Body of pancreas (tissue), 4 donors: ENCODE measurements at regions not wholly inside any gene's neighbourhood (a gene's known extent, or its start where the extent isn't known, plus 50 kb on each side); places are given as distances from the start of the nearest gene placed in this dataset.

Experiments used
- ATAC-seq: fragments of 150-250 bp; one replicate; pipeline ENCODE4 v1.9.1; 2016
- DNase-seq, 4 donors: peaks; one replicate each; pipeline ENCODE4 v3.0.0-alpha.2; 2019
- H3K27ac ChIP-seq, 4 donors: fragments of 200-600 bp; sonication (generic); 1 replicate in 3 of 4; 2 replicates in 1 of 4; pipeline versions ENCODE4 v1.5.1 to v1.6.1; 2016 to 2019; ENCODE audit warnings: mild to moderate bottlenecking in 1 of 4, mixed read lengths in 1 of 4, moderate library complexity in 1 of 4
- H3K27me3 ChIP-seq, 2 donors: fragments of 200-600 bp; sonication (generic); one replicate each; pipeline ENCODE4 v1.6.0; 2016; ENCODE audit warnings: mild to moderate bottlenecking in 1 of 2
- H3K36me3 ChIP-seq, 2 donors: fragments of 200-600 bp; sonication (generic); replicated peaks in 1 of 2; 2 replicates each; pipeline ENCODE4 v1.5.1; 2016; ENCODE audit warnings: low read depth in 2 of 2; ENCODE audit not compliant: insufficient read depth in 1 of 2
- H3K4me1 ChIP-seq: fragments of 200-600 bp; sonication (generic); one replicate; pipeline ENCODE4 v1.6.0; 2016
- H3K4me3 ChIP-seq, 2 donors: fragments of 200-600 bp; sonication (generic); 1 replicate in 1 of 2; 2 replicates in 1 of 2; pipeline ENCODE4 v1.5.1; 2016 to 2019
- H3K9me3 ChIP-seq, 3 donors: fragments of 200-600 bp; sonication (generic); 1 replicate in 2 of 3; 2 replicates in 1 of 3; pipeline ENCODE4 v1.5.1; 2016
- CTCF ChIP-seq, 7 experiments: fragments of 450-650 bp in 4 of 7; fragments of 200-600 bp in 3 of 7; sonication (generic) in 3 of 7; IDR thresholded peaks; one replicate each; pipeline ENCODE4 v1.5.1; 2016 to 2019; ENCODE audit warnings: antibody characterized with exemption in 7 of 7
- POLR2A ChIP-seq, 3 donors: fragments of 450-650 bp; IDR thresholded peaks; one replicate each; pipeline ENCODE4 v1.6.1; 2016; ENCODE audit warnings: antibody characterized with exemption in 3 of 3, mild to moderate bottlenecking in 2 of 3
- WGBS, 2 donors: methylation state at CpG; one replicate each; pipeline ENCODE4 v1.1.5; 2017; 5-methylcytosine and 5-hydroxymethylcytosine counted together
- intact Hi-C: fragments of 100-400 bp; cut with DNase I; formaldehyde crosslinking; loops from one replicate; pipeline ENCODE4 v1.15.1; 2023

DNA sequence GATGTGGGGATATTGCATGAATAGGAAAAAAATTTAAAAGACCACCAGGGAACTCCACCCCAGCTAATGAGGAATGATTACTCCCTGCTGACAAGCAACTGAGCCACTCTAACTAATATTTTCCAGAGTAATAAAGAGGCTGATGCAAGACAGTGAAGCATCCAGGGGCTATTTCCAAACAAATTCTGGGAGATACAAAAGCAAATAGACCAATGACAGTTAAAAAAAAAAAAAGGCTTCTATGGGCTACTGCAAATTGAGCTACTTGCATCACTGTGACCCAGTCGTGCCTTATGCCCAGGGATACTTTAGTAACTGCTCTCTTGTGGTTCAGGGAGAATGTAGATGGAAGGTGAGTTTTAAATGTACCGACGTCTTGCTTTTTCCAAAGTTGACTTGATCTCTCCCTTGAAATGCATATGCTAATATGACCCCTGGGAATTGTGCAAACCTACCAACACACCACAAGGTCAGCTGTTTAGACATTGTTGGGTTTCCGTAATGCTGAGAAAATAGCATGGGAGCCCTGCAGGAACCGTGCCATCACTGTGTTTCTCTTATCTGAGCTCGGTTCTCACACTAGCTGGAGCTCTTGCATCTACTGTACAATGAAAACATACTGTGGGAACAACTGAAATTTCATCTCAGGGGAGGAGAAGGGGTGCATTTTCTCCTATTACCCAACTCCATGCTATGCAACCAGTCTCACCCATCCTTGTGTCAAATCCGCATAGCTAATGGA lies 250.6 kb upstream of the MAP3K1 start:
- no peak for DNase-seq
- H3K36me3 ChIP-seq = no peaks in the 10 kb centered on the region
- 51 to 60% methylated on average over 7 of the region's 7 CpGs for WGBS, 2 donors
- intact Hi-C loops = no loop called here
- H3K27ac ChIP-seq = no peak overlapping the region
- H3K27me3 ChIP-seq = no peaks in the 10 kb centered on the region
- H3K4me1 ChIP-seq = no peaks in the 10 kb centered on the region
- no peak for TF ChIP-seq CTCF (IDR thresholded peaks at IDR 0.05)
- no peak for TF ChIP-seq POLR2A (IDR thresholded peaks at IDR 0.05)
- H3K9me3 ChIP-seq = no peaks in the 10 kb centered on the region
- no peak for ATAC-seq
- H3K4me3 ChIP-seq = no peak overlapping the region

DNA sequence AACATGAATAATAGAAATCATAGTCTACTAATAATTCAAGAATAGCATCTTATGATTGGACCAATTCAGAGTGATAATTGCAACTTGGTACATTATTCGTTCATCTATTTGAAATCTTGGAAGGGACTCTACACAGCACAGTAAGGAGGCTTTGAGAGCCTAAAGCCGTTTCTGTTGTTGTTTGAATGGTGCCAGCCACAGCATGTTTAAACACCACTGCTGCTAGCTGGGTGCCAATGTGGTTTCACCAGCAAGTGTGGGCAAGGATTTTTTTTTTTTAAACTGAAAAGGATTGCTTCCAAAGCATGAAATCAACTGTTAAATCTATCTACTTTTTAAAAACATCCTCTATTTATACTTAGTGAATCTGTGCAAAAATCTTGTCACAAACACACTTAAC lies 253.9 kb upstream of the MAP3K1 start:
- Histone ChIP-seq H3K27ac (no peak overlapping the region), H3K9me3 (no peaks in the 10 kb centered on the region), H3K4me3 (no peak overlapping the region), H3K36me3 (no peaks in the 10 kb centered on the region), H3K27me3 (no peaks in the 10 kb centered on the region), H3K4me1 (no peaks in the 10 kb centered on the region)
- ATAC-seq = no peak
- intact Hi-C loops = no loop called here
- WGBS, 2 donors = 75 to 85% methylated on average over 2 of the region's 2 CpGs
- no peak for DNase-seq
- TF ChIP-seq CTCF (IDR thresholded peaks at IDR 0.05) = no peak
- no peak for TF ChIP-seq POLR2A (IDR thresholded peaks at IDR 0.05)

GRCh38 chr5:56558131-56558745 lies 257.1 kb upstream of the MAP3K1 start:
- H3K4me3 ChIP-seq = no peak overlapping the region
- ATAC-seq (no peak), DNase-seq (no peak)
- H3K9me3 ChIP-seq = no peaks in the 10 kb centered on the region
- intact Hi-C loops = no loop called here
- no peak overlapping the region for H3K27ac ChIP-seq
- 75 to 85% methylated on average over 4 of the region's 4 CpGs for WGBS, 2 donors
- peaks cover under 1% of the 10 kb centered on the region for H3K4me1 ChIP-seq
- H3K36me3 ChIP-seq = no peaks in the 10 kb centered on the region
- no peak for TF ChIP-seq CTCF (IDR thresholded peaks at IDR 0.05)
- TF ChIP-seq POLR2A (IDR thresholded peaks at IDR 0.05) = no peak
- H3K27me3 ChIP-seq = no peaks in the 10 kb centered on the region

GRCh38 chr5:56557198-56557597 lies 258.2 kb upstream of the MAP3K1 start:
- DNase-seq (no peak), ATAC-seq (no peak)
- no peak overlapping the region for H3K4me3 ChIP-seq
- no peaks in the 10 kb centered on the region for H3K9me3 ChIP-seq
- H3K27me3 ChIP-seq = no peaks in the 10 kb centered on the region
- intact Hi-C loops = no loop called here
- no peak overlapping the region for H3K27ac ChIP-seq
- H3K36me3 ChIP-seq = no peaks in the 10 kb centered on the region
- peaks cover 6% of the 10 kb centered on the region for H3K4me1 ChIP-seq
- no peak for TF ChIP-seq POLR2A (IDR thresholded peaks at IDR 0.05)
- TF ChIP-seq CTCF (IDR thresholded peaks at IDR 0.05) = no peak
- WGBS, 2 donors = 48 to 58% methylated on average over 3 of the region's 3 CpGs
